Trophoblast cell (in vitro differentiated cells and primary cell): ENCODE measurements at regions not wholly inside any gene's neighbourhood (a gene's known extent, or its start where the extent isn't known, plus 50 kb on each side); places are given as distances from the start of the nearest gene placed in this dataset.

ENCODE experiments used
- DNase-seq, 2 donors: peaks; one replicate each; pipeline ENCODE4 v3.0.0-alpha.2; 2016
- H2AFZ ChIP-seq: 2 replicates; pipeline ENCODE4 v1.6.1; 2013; ENCODE audit warnings: low read length, moderate library complexity, mild to moderate bottlenecking; ENCODE audit not compliant: insufficient read depth, poor library complexity
- H2AK5ac ChIP-seq: 2 replicates; pipeline ENCODE4 v1.6.1; 2013; ENCODE audit warnings: mild to moderate bottlenecking, low read length
- H2BK120ac ChIP-seq: 2 replicates; pipeline ENCODE4 v1.6.1; 2013; ENCODE audit warnings: low read length, mild to moderate bottlenecking, moderate library complexity; ENCODE audit not compliant: insufficient read depth, poor library complexity
- H2BK12ac ChIP-seq: 2 replicates; pipeline ENCODE4 v1.6.1; 2013; ENCODE audit warnings: mild to moderate bottlenecking, low read length, moderate library complexity
- H2BK5ac ChIP-seq: 2 replicates; pipeline ENCODE4 v1.6.1; 2013; ENCODE audit warnings: low read length, low read depth, moderate library complexity, mild to moderate bottlenecking; ENCODE audit not compliant: poor library complexity
- H3K14ac ChIP-seq: 2 replicates; pipeline ENCODE4 v1.6.1; 2013; ENCODE audit warnings: mild to moderate bottlenecking, low read length
- H3K18ac ChIP-seq: 2 replicates; pipeline ENCODE4 v1.6.1; 2013; ENCODE audit warnings: mild to moderate bottlenecking, low read length
- H3K23ac ChIP-seq: 2 replicates; pipeline ENCODE4 v1.6.1; 2013; ENCODE audit warnings: low read length
- H3K27ac ChIP-seq: 2 replicates; pipeline ENCODE4 v1.5.1; 2013; ENCODE audit warnings: low read depth, mild to moderate bottlenecking, inconsistent platforms, low read length, moderate library complexity
- H3K27me3 ChIP-seq: 2 replicates; pipeline ENCODE4 v1.6.1; 2013; ENCODE audit warnings: inconsistent platforms, mild to moderate bottlenecking, low read length, moderate library complexity; ENCODE audit not compliant: insufficient read depth
- H3K36me3 ChIP-seq, 2 experiments: 1 replicate in 1 of 2; 2 replicates in 1 of 2; pipeline ENCODE4 v1.6.1; 2013; ENCODE audit warnings: low read length in 2 of 2, mild to moderate bottlenecking in 2 of 2, moderate library complexity in 1 of 2; ENCODE audit not compliant: insufficient read depth in 2 of 2, control insufficient read depth in 1 of 2
- H3K4ac ChIP-seq: 2 replicates; pipeline ENCODE4 v1.6.1; 2013; ENCODE audit warnings: low read depth, mild to moderate bottlenecking, low read length, moderate library complexity
- H3K4me1 ChIP-seq, 2 experiments: 1 replicate in 1 of 2; 2 replicates in 1 of 2; pipeline ENCODE4 v1.6.1; 2013; ENCODE audit warnings: low read length in 2 of 2, mild to moderate bottlenecking in 2 of 2, moderate library complexity in 1 of 2; ENCODE audit not compliant: insufficient read depth in 2 of 2, control insufficient read depth in 1 of 2
- H3K4me2 ChIP-seq: 2 replicates; pipeline ENCODE4 v1.6.1; 2013; ENCODE audit warnings: inconsistent platforms, mild to moderate bottlenecking, low read length, moderate library complexity
- H3K4me3 ChIP-seq: 2 replicates; pipeline ENCODE4 v1.5.1; 2013; ENCODE audit warnings: mild to moderate bottlenecking, low read depth, low read length, inconsistent platforms
- H3K79me1 ChIP-seq: one replicate; pipeline ENCODE4 v1.6.1; 2013; ENCODE audit warnings: low read length
- H3K79me2 ChIP-seq: 2 replicates; pipeline ENCODE4 v1.6.1; 2013; ENCODE audit warnings: low read length, mild to moderate bottlenecking; ENCODE audit not compliant: control insufficient read depth, insufficient read depth, poor library complexity
- H3K9ac ChIP-seq: 2 replicates; pipeline ENCODE4 v1.6.1; 2013; ENCODE audit warnings: mild to moderate bottlenecking, low read length
- H3K9me3 ChIP-seq: 2 replicates; pipeline ENCODE4 v1.6.1; 2013; ENCODE audit warnings: low read depth, mild to moderate bottlenecking, control low read depth, inconsistent platforms, low read length; ENCODE audit not compliant: insufficient read depth
- H4K12ac ChIP-seq: 2 replicates; pipeline ENCODE4 v1.6.1; 2013; ENCODE audit warnings: low read depth, mild to moderate bottlenecking, low read length, moderate library complexity
- H4K8ac ChIP-seq: 2 replicates; pipeline ENCODE4 v1.6.1; 2013; ENCODE audit warnings: low read depth, mild to moderate bottlenecking, low read length, moderate library complexity
- H4K91ac ChIP-seq: one replicate; pipeline ENCODE4 v1.6.1; 2013; ENCODE audit warnings: low read depth, mild to moderate bottlenecking, low read length, moderate library complexity
- WGBS: extraction: QIAGEN DNeasy Blood & Tissue Kit; methylation state at CpG from one replicate; pipeline ENCODE4 v1.1.7; 2013; ENCODE audit warnings: missing lambda C conversion rate; ENCODE audit not compliant: insufficient read length, insufficient coverage; ENCODE audit errors: extremely low coverage; 5-methylcytosine and 5-hydroxymethylcytosine counted together

DNA sequence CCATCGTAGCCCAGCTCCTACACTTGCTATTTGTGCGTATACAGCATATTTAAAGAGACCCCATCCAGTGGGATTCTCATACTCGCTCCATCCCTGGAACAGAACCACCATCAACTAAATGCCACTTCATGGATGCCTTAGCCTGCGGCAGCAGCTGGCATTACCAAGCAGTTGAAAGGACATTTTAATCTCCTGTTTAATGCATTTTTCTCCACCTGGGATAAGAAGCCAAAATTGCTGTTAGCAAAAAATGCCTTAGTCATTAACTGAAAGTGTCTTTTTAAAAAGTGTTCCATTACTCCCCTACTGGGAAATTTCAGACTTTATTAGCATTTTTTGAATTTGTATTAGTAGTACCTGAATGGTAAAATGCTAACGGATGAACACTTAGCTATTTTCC is 662.6 kb upstream of the MEF2C start:
- Histone ChIP-seq H3K23ac (no peak overlapping the region), H3K14ac (no peak overlapping the region), H3K27me3 (no peaks in the 10 kb centered on the region), H3K79me2 (no peaks in the 10 kb centered on the region), H2AFZ (no peak overlapping the region), H3K79me1 (no peaks in the 10 kb centered on the region), H3K9me3 (no peaks in the 10 kb centered on the region), H4K12ac (no peak overlapping the region), H3K18ac (no peak overlapping the region), H2BK12ac (no peak overlapping the region), H4K8ac (no peak overlapping the region), H3K27ac (no peak overlapping the region), H2AK5ac (no peak overlapping the region), H3K4ac (no peak overlapping the region), H4K91ac (no peak overlapping the region), H3K4me1 (no peaks in the 10 kb centered on the region), H3K36me3 (no peaks in the 10 kb centered on the region), H2BK120ac (no peak overlapping the region), H3K4me2 (no peak overlapping the region), H3K4me3 (no peak overlapping the region), H2BK5ac (no peak overlapping the region), H3K9ac (no peak overlapping the region)
- WGBS = no CpG with 5 or more reads among the region's 5 CpGs
- DNase-seq = no peak

DNA sequence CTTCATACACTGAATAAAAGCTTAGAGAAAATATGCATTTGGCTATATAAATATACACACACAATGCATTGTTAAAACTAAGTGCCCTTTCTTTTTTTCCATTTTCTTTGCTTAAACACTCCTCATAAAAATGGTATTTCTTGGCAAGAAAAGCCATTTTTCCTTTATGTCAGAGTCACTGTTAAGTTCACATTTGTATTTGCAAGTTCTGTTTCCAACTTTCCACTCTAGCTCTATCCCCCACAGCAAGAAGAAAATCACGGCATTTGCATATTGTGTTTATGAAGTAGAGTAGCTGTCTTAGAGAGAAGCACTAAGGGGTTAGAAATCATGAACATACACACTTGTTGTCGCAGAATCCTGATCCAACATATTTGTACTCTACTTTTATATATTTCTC is 662.1 kb upstream of the MEF2C start:
- no peak overlapping the region for H2BK120ac ChIP-seq
- no peaks in the 10 kb centered on the region for H3K79me1 ChIP-seq
- H3K4me2 ChIP-seq = no peak overlapping the region
- H3K36me3 ChIP-seq = no peaks in the 10 kb centered on the region
- H2AK5ac ChIP-seq = no peak overlapping the region
- no CpG with 5 or more reads among the region's 2 CpGs for WGBS
- H4K8ac ChIP-seq = no peak overlapping the region
- no peak overlapping the region for H2AFZ ChIP-seq
- H3K9me3 ChIP-seq = no peaks in the 10 kb centered on the region
- H3K9ac ChIP-seq = no peak overlapping the region
- no peak overlapping the region for H4K12ac ChIP-seq
- no peak overlapping the region for H4K91ac ChIP-seq
- no peak for DNase-seq
- H3K14ac ChIP-seq = no peak overlapping the region
- H2BK5ac ChIP-seq = no peak overlapping the region
- no peak overlapping the region for H3K18ac ChIP-seq
- H3K4ac ChIP-seq = no peak overlapping the region
- H3K4me1 ChIP-seq = no peaks in the 10 kb centered on the region
- no peaks in the 10 kb centered on the region for H3K27me3 ChIP-seq
- no peak overlapping the region for H3K4me3 ChIP-seq
- no peak overlapping the region for H3K27ac ChIP-seq
- no peak overlapping the region for H2BK12ac ChIP-seq
- no peaks in the 10 kb centered on the region for H3K79me2 ChIP-seq
- H3K23ac ChIP-seq = no peak overlapping the region

DNA sequence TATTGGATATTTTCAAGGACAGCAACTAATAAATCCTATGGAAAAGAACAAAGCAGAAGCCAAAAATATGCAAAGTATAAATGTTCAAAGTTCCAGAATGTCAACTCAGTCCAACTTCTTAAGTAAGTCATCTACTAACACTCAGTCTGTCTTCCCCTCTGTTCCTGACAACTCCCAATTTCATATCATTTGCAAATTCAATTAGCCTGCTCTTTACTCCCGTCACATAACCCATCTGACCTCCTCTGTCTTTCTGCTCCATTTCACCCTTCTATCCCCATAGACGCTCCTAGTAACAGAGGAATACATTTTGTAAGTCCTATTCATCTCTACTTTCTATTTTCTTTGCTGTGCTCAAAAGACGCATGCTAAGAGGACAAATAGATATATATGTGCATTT is 659.8 kb upstream of the MEF2C start:
- H2BK12ac ChIP-seq = no peak overlapping the region
- H4K12ac ChIP-seq = no peak overlapping the region
- no peak overlapping the region for H2AK5ac ChIP-seq
- H3K27ac ChIP-seq = no peak overlapping the region
- H3K27me3 ChIP-seq = no peaks in the 10 kb centered on the region
- H3K18ac ChIP-seq = no peak overlapping the region
- H3K4me2 ChIP-seq = no peak overlapping the region
- H3K4me1 ChIP-seq = no peaks in the 10 kb centered on the region
- H3K79me1 ChIP-seq = no peaks in the 10 kb centered on the region
- H2BK120ac ChIP-seq = no peak overlapping the region
- no peak overlapping the region for H4K91ac ChIP-seq
- no peaks in the 10 kb centered on the region for H3K9me3 ChIP-seq
- no peak overlapping the region for H3K9ac ChIP-seq
- H4K8ac ChIP-seq = no peak overlapping the region
- H2AFZ ChIP-seq = no peak overlapping the region
- no peak overlapping the region for H3K4me3 ChIP-seq
- no CpG with 5 or more reads among the region's 3 CpGs for WGBS
- H3K4ac ChIP-seq = no peak overlapping the region
- DNase-seq = no peak
- H2BK5ac ChIP-seq = no peak overlapping the region
- no peak overlapping the region for H3K14ac ChIP-seq
- no peak overlapping the region for H3K23ac ChIP-seq
- no peaks in the 10 kb centered on the region for H3K36me3 ChIP-seq
- H3K79me2 ChIP-seq = no peaks in the 10 kb centered on the region

DNA sequence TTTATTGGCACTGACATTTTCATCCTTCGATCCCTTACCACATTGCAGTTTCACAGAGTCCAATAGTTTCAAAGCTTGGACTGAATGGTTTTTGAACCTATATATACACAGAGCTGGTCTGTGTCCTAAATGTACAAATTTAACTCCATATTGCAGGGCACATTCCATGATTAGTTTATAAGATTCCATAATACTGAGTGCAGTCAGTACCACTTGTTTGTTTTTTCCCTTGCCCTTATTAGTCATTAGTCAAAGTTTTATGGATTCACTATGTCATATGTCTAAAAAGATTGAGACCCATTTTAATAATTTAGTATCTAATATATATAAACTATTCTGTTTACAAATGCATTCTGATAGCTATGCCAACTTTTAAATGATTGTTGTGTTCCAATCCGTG is 654.8 kb upstream of the MEF2C start:
- Histone ChIP-seq H2BK120ac (no peak overlapping the region), H3K36me3 (no peaks in the 10 kb centered on the region), H3K9ac (no peak overlapping the region), H3K79me1 (no peaks in the 10 kb centered on the region), H2AFZ (no peak overlapping the region), H3K4ac (no peak overlapping the region), H2BK12ac (no peak overlapping the region), H3K79me2 (no peaks in the 10 kb centered on the region), H3K18ac (no peak overlapping the region), H3K4me2 (no peak overlapping the region), H3K27ac (no peak overlapping the region), H2BK5ac (no peak overlapping the region), H3K14ac (no peak overlapping the region), H3K4me3 (no peak overlapping the region), H3K4me1 (no peaks in the 10 kb centered on the region), H4K91ac (no peak overlapping the region), H4K8ac (no peak overlapping the region), H3K27me3 (no peaks in the 10 kb centered on the region), H2AK5ac (no peak overlapping the region), H3K23ac (no peak overlapping the region), H3K9me3 (no peaks in the 10 kb centered on the region), H4K12ac (no peak overlapping the region)
- no CpG with 5 or more reads among the region's 2 CpGs for WGBS
- DNase-seq = no peak
